ENCODE measurements at regions not wholly inside any gene's neighbourhood (a gene's known extent, or its start where the extent isn't known, plus 50 kb on each side); places are given as distances from the start of the nearest gene placed in this dataset.
A peak's percentile ranks its signal among the peaks of the same experiment; 100 is the strongest.

- no peaks in the 10 kb centered on the region for H3K36me3 ChIP-seq
- TF ChIP-seq, protein P1, sequence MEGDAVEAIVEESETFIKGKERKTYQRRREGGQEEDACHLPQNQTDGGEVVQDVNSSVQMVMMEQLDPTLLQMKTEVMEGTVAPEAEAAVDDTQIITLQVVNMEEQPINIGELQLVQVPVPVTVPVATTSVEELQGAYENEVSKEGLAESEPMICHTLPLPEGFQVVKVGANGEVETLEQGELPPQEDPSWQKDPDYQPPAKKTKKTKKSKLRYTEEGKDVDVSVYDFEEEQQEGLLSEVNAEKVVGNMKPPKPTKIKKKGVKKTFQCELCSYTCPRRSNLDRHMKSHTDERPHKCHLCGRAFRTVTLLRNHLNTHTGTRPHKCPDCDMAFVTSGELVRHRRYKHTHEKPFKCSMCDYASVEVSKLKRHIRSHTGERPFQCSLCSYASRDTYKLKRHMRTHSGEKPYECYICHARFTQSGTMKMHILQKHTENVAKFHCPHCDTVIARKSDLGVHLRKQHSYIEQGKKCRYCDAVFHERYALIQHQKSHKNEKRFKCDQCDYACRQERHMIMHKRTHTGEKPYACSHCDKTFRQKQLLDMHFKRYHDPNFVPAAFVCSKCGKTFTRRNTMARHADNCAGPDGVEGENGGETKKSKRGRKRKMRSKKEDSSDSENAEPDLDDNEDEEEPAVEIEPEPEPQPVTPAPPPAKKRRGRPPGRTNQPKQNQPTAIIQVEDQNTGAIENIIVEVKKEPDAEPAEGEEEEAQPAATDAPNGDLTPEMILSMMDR (IDR thresholded peaks at IDR 0.05) = no peak
- no peaks in the 10 kb centered on the region for H3K4me1 ChIP-seq
- intact Hi-C loops (cut with DNase I) = no loop called here
- no peak overlapping the region for H3K27ac ChIP-seq
- peaks cover 25% of the 10 kb centered on the region for H3K27me3 ChIP-seq (ENCODE audit: low read depth)
- H3K9me3 ChIP-seq = no peaks in the 10 kb centered on the region
- H3K4me3 ChIP-seq = no peak overlapping the region
- no peak for DNase-seq
- ATAC-seq = no peak
These were observed 90.2 kb upstream of the RPL38 start for GRCh38 chr17:74113326-74113725.

- ATAC-seq (no peak), DNase-seq (no peak)
- TF ChIP-seq, protein P1 (IDR thresholded peaks at IDR 0.05) = no peak
- Histone ChIP-seq H3K36me3 (no peaks in the 10 kb centered on the region), H3K9me3 (no peaks in the 10 kb centered on the region), H3K27me3 (ENCODE audit: low read depth) (peaks cover 19% of the 10 kb centered on the region), H3K4me1 (no peaks in the 10 kb centered on the region), H3K4me3 (no peak overlapping the region), H3K27ac (no peak overlapping the region)
- intact Hi-C loops (cut with DNase I) = no loop called here
These were observed 89.5 kb upstream of the RPL38 start for GRCh38 chr17:74113952-74114351.

GRCh38 chr17:74114881-74115470 is 88.5 kb upstream of the RPL38 start:
- no peak overlapping the region for H3K4me3 ChIP-seq
- no peaks in the 10 kb centered on the region for H3K4me1 ChIP-seq
- intact Hi-C loops (cut with DNase I) = no loop called here
- no peak overlapping the region for H3K27ac ChIP-seq
- H3K36me3 ChIP-seq = no peaks in the 10 kb centered on the region
- TF ChIP-seq, protein P1 (IDR thresholded peaks at IDR 0.05) = no peak
- no peak for DNase-seq
- ATAC-seq = no peak
- no peaks in the 10 kb centered on the region for H3K9me3 ChIP-seq
- H3K27me3 ChIP-seq (ENCODE audit: low read depth) = peaks cover 16% of the 10 kb centered on the region

DNA sequence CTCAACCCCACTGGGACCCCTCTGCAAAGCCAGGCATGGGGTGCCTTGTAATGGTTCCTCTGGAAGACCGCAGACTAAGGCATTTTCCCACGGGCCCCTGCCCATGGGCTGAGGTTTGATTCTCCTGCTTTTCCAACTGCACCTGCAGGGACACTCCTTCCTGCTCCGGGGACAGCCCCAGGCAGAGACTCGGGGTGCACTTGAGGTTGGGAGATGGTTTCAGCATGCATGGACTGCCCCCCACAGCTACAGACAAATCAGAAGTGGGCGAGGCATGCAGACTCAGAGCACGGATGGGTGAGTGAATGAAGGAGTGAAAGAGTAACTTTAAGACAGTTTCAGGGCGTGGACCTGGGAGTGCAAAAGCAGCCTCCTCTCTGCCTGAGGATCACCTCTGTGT is 87.9 kb upstream of the RPL38 start:
- H3K4me1 ChIP-seq = no peaks in the 10 kb centered on the region
- H3K27me3 ChIP-seq (ENCODE audit: low read depth) = peaks cover 13% of the 10 kb centered on the region
- intact Hi-C loops (cut with DNase I) = no loop called here
- TF ChIP-seq, protein P1 (IDR thresholded peaks at IDR 0.05) = no peak
- no peak for DNase-seq
- no peaks in the 10 kb centered on the region for H3K9me3 ChIP-seq
- no peak for ATAC-seq
- no peak overlapping the region for H3K4me3 ChIP-seq
- no peak overlapping the region for H3K27ac ChIP-seq
- no peaks in the 10 kb centered on the region for H3K36me3 ChIP-seq

- Histone ChIP-seq H3K36me3 (no peaks in the 10 kb centered on the region), H3K9me3 (no peaks in the 10 kb centered on the region), H3K4me1 (no peaks in the 10 kb centered on the region), H3K27ac (no peak overlapping the region), H3K4me3 (no peak overlapping the region), H3K27me3 (ENCODE audit: low read depth) (peaks cover 12% of the 10 kb centered on the region)
- intact Hi-C loops (cut with DNase I) = no loop called here
- ATAC-seq (peak; percentile 40 to 46), DNase-seq (no peak)
- TF ChIP-seq, protein P1 (IDR thresholded peaks at IDR 0.05) = no peak
These were observed 87.3 kb upstream of the RPL38 start for GRCh38 chr17:74116087-74116717.
